ENCODE measurements at regions not wholly inside any gene's neighbourhood (a gene's known extent, or its start where the extent isn't known, plus 50 kb on each side); places are given as distances from the start of the nearest gene placed in this dataset.
"Not testable (repeated sequence)": the region's sequence is repeated elsewhere in the genome, so short reads cannot be mapped to it uniquely, and the experiment has no call there.

DNA sequence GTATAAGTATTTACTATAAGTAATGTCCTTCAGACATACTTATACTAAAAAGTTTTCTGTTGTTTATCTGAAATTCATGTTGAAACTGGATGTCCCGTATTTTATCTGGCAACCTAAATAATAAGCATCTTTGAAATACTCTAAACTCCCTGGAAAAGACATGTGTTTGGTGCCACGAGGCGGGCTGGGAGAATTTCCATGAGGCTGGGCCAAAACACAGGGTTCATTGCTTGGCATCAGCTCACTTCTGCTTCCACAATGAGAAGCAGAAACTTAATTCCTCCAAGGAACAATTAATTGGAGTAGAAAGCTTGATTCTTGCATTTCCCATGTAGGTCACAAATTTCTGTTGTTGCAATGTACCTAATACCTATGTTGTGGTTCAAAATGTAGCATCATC, 110.2 kb downstream of the PSMG1 start:
- DNase-seq (ENCODE audit: low spot score) = no peak
- TF ChIP-seq, protein P1, sequence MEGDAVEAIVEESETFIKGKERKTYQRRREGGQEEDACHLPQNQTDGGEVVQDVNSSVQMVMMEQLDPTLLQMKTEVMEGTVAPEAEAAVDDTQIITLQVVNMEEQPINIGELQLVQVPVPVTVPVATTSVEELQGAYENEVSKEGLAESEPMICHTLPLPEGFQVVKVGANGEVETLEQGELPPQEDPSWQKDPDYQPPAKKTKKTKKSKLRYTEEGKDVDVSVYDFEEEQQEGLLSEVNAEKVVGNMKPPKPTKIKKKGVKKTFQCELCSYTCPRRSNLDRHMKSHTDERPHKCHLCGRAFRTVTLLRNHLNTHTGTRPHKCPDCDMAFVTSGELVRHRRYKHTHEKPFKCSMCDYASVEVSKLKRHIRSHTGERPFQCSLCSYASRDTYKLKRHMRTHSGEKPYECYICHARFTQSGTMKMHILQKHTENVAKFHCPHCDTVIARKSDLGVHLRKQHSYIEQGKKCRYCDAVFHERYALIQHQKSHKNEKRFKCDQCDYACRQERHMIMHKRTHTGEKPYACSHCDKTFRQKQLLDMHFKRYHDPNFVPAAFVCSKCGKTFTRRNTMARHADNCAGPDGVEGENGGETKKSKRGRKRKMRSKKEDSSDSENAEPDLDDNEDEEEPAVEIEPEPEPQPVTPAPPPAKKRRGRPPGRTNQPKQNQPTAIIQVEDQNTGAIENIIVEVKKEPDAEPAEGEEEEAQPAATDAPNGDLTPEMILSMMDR (IDR thresholded peaks at IDR 0.05; ENCODE audit: extremely low read depth, missing control alignments) = no peak

DNA sequence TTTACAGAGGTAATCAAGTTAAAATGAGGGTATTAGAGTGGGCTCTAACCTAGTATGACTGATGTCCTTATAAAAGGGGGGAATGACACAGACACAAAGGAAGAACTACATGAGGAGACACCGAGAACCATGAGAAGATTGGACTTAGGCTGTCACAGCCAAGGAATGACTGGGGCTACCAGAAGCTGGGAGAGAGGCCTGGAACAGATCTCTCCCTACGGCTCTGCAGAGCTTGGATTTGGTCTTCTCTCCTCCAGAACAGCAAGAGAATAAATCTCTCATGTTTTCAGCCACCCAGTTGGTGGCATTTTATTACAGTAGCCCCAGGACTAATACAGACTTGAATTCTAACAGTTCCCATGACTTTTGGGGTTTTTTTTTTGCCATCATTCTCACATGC, 110.8 kb downstream of the PSMG1 start:
- TF ChIP-seq, protein P1 (IDR thresholded peaks at IDR 0.05; ENCODE audit: extremely low read depth, missing control alignments) = no peak
- DNase-seq (ENCODE audit: low spot score) = no peak

- no peak for DNase-seq (ENCODE audit: low spot score)
Measured at GRCh38 chr21:39071623-39072214, 111.5 kb downstream of the PSMG1 start.

GRCh38 chr21:39069856-39070255, 113.4 kb downstream of the PSMG1 start:
- not testable (repeated sequence) for DNase-seq (ENCODE audit: low spot score)

More at GRCh38 chr21:39071623-39072214, 111.5 kb downstream of the PSMG1 start:
- TF ChIP-seq, protein P1 (IDR thresholded peaks at IDR 0.05; ENCODE audit: extremely low read depth, missing control alignments) = no peak

GRCh38 chr21:39066829-39067780, 116.1 kb downstream of the PSMG1 start:
- no peak for DNase-seq (ENCODE audit: low spot score)
- TF ChIP-seq, protein P1 (IDR thresholded peaks at IDR 0.05; ENCODE audit: extremely low read depth, missing control alignments) = no peak

- TF ChIP-seq, protein P1 (IDR thresholded peaks at IDR 0.05; ENCODE audit: extremely low read depth, missing control alignments) = no peak
- no peak for DNase-seq (ENCODE audit: low spot score)
Measured at GRCh38 chr21:39065917-39066316, 117.3 kb downstream of the PSMG1 start.

DNA sequence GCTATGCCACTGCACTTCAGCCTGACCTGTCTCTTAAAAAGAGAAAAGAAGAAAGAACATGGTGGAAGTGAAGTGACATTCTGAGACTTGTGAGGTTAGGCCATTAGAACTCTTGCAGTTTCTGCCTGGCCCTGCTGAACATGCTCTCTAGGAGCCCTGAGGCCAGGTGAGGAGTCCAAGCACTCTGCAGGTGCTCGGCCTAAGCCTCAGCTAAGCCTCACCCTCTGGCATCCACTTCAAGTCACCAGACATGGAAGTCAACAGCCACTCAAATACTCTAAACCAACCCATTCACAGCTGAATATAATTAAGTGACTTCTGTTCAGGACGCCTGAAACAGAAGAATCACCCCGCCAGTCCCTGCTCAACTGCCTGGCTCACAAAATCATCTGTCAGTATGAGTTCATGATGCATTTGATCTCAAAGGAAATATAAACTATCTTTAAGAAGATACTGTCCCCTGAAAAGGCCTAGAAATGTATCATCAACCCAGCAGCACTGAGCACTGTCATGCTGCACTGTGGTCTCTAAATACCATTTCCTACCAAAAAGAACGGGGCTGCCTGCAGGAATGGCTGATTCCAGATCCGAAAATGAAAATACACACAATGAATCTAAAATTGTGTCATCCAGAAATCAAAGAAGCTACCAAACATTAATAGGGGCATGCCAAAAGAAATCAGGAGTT, 118.8 kb downstream of the PSMG1 start:
- TF ChIP-seq, protein P1 (IDR thresholded peaks at IDR 0.05; ENCODE audit: extremely low read depth, missing control alignments) = no peak
- DNase-seq (ENCODE audit: low spot score) = no peak
